ENCODE measurements at regions not wholly inside any gene's neighbourhood (a gene's known extent, or its start where the extent isn't known, plus 50 kb on each side); places are given as distances from the start of the nearest gene placed in this dataset.

DNA sequence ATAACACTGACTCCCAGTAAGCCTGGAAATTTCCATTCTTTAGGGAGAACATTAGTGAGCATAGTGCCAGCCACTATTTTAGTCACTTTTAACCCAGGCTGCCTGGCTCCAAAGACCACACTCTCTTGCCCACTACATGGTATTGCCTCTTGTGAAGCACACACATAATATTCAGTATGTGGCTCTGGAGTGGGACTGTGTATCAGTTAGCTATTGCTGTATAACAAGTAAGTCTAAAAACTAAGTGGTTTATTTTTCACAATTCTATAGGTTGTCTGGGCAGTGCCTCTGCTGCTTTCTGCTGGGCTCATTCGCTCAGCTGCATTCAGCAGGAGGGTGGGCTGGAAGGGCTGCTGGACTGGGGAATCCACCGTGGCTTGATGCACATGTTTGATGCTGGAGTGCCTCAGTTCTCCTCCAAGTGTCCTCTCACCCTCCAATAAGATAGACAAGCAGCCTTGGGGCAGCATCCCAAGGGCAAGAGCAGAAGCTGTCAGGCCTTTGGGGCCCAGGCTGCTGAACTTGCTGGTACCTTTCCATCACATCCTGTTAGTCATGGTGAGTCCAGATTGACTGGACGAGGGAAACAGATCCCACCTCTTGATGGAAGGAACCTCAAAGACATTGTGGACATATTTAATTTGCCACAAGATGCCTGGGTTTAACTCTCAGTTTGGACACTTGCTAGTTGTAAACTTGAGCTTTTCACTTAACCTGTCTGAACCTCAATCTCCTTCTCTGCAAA, 66.6 kb upstream of the TLE3 start (continued):
- TF ChIP-seq USF2 (IDR thresholded peaks at IDR 0.05; ENCODE audit: low read length), result no peak
- no peak for TF ChIP-seq CTBP2 (IDR thresholded peaks at IDR 0.05; ENCODE audit: borderline replicate concordance, insufficient read depth, insufficient read length, low read length)
- TF ChIP-seq ZNF274 (IDR thresholded peaks at IDR 0.05; ENCODE audit: borderline replicate concordance, extremely low read depth, low read length), result no peak
- TF ChIP-seq SAP30 (IDR thresholded peaks at IDR 0.05; ENCODE audit: insufficient read depth, insufficient replicate concordance, low read length), result no peak
- no peak for TF ChIP-seq GTF2F1 (IDR thresholded peaks at IDR 0.05; ENCODE audit: borderline replicate concordance, low read depth, low read length)
- no peak for TF ChIP-seq MAFK (IDR thresholded peaks at IDR 0.05; ENCODE audit: low read depth, low read length)

Data from H1 (cell line).